Left renal pelvis (tissue), 4 donors: ENCODE measurements at regions not wholly inside any gene's neighbourhood (a gene's known extent, or its start where the extent isn't known, plus 50 kb on each side); places are given as distances from the start of the nearest gene placed in this dataset.
"Not testable (repeated sequence)": the region's sequence is repeated elsewhere in the genome, so short reads cannot be mapped to it uniquely, and the experiment has no call there.

Source experiments
- DNase-seq, 4 donors: peaks; one replicate each; pipeline ENCODE4 v3.0.0-alpha.2; 2013; ENCODE audit warnings: low read depth in 4 of 4, low spot score in 3 of 4

DNA sequence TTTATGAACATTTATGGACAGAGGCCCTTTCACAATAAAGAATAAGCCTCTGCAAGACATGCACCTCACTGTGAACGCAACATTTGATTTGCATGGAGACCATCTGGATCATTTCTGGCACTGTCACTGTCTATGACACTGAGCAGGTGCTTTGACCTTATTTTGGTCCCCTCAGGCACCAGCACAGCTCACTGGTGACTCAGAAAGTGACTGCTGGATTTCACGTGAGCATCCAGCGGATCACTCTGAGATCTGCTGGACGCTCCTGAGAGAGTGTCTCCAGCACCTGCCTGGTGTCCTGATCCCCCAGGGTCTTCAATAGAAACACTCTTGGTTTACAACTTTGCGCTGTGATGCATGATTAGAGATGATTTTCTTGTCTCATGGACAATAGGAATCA is 375.7 kb downstream of the TENT5A start:
- DNase-seq = no peak

DNA sequence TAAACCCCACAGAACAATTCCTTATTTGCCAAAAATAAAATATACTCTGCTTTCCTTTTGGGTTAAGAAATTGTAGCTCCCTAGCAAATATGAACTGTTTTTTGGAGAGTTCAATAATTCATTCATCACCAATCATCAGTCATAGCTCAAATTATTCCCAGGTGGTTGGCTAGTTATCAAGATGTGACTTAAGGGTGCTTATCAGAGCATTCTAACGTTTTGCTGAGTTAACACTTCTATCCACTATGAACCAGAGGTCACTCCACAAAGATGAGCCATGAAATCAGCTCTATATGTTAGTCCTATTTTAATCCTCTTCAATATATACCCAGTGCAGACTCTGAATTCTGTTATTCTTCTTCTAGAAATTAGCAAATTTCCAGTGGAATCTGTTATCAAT is 379.1 kb downstream of the TENT5A start:
- no peak for DNase-seq

DNA sequence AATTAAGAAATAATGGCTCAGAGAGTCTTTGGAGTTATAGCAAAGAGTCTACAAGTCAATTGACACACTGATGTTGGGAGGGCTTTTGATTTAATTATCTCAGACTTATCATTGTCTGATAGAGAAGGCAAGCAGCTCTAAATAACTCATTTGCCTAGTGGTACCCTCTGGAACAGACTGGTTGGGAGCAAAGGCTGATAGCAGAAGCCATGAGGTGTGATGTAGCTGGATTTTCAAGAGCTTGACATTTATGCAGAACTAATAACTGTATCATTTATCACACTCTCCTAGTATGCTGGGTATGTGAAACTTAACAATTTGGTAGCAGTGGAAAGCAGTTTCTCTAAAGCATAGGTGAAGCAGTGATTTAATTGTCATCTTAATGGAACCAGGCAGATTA is 380.6 kb downstream of the TENT5A start:
- no peak for DNase-seq

GRCh38 chr6:81366972-81367371 is 385.5 kb downstream of the TENT5A start:
- DNase-seq = no peak

DNA sequence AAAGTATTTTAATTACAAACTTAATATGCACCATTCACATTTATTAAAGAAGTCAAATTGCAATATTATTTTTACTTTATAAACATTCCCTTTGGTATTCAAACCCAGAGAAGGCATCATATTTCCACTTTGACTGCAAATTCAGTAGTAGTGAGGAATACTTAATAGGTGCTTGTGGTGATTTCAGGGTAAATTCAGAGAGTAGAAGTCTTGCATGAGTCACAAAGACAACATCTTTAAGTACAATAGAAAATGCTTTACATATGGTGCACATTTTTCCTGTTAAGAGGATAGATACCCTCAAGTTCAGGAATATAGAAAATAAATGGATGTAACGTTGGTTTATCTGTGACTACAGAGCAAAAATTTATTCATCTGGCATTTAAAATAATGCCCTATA is 390.2 kb downstream of the TENT5A start:
- DNase-seq = no peak

DNA sequence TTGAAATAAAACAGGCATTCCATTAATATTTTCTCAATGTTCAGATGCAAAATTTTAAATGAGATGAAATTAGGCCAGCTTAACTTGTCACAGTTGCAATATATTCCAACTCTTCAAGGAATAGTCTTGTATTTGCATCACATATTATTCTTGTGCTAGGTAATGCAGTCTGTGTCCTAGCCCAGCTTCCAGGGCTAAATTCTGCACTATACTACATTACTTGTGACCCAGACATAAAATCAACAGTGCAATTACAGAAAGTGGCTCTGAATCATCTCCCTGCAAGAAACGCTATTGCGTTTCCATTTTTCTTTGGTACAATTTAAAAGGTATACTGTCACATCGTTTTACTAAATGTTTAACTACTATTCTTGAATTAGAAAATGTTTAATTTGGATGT is 399.2 kb downstream of the TENT5A start:
- no peak for DNase-seq

DNA sequence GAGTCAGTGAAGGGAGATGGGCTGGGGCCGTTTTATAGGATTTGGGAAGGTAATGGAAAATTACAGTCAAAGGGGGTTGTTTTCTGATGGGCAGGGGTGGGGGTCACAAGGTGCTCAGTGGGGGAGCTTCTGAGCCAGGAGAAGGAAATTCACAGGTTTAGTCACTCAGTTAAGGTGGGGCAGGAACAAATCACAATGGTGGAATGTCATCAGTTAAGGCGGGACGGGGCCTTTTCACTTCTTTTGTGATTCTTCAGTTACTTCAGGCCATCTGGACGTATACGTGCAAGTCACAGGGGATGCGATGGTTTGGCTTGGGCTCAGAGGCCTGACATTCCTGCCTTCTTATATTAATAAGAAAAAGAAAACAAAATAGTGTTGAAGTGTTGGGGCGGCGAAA is 408.5 kb downstream of the TENT5A start:
- not testable (repeated sequence) for DNase-seq

DNA sequence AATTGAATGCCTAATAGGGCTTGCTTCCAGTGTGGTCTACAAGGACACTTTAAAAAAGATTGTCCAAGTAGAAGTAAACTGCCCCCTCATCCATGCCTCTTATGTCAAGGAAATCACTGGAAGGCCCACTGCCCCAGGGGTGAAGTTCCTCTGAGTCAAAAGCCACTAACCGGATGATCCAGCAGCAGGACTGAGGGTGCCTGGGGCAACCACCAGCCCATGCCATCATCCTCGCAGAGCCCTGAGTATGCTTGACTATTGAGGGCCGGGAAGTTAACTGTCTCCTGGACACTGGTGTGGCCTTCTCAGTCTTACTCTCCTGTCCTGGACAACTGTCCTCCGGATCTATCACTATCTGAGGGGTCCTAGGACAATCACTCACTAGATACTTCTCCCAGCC is 411.5 kb downstream of the TENT5A start:
- DNase-seq = no peak

DNA sequence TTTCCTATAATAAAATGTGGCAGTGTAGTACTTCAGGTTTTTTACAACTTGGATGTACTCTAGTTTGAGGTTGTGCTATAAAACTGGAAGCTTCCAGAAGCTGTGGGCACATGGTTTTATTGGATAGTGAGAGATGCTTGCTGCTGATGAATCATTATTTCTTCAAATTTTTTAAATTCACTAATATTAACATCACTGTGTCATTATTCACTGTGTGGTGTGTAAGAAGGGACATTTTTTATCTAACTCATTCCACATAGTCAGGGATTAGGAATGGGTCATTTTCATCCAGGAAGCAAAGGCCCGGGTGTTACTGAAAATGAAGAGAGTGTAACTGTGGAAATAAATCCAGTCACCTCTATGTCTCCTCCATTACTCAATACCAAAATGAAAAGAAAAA is 421.0 kb downstream of the TENT5A start:
- DNase-seq = no peak

DNA sequence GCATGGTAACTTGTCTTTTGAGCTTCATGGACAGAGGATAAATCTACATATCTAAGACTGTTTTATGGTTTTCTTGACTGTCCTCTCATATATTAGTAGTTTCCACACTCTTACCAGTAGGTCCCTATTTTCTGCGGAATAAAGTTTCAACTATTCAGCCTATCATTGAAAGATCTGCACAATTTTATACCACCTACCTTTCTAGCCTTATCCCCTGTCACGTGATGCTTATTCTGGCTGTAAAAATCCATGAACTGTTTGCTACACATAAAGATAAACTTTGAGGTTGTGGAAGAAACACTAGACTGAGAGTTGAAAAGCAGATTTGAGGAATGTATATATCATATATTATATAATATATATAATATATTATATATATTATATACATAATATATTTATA is 423.8 kb downstream of the TENT5A start:
- DNase-seq = no peak

- DNase-seq = no peak
Measured at GRCh38 chr6:81326881-81327561, 425.5 kb downstream of the TENT5A start.

GRCh38 chr6:81309811-81310210 is 442.7 kb downstream of the TENT5A start:
- no peak for DNase-seq

GRCh38 chr6:81308577-81309279 is 443.8 kb downstream of the TENT5A start:
- DNase-seq = no peak

- no peak for DNase-seq
Measured at GRCh38 chr6:81307651-81308214, 444.7 kb downstream of the TENT5A start.

- DNase-seq = no peak
Measured at GRCh38 chr6:81304466-81304865, 448.0 kb downstream of the TENT5A start.

DNA sequence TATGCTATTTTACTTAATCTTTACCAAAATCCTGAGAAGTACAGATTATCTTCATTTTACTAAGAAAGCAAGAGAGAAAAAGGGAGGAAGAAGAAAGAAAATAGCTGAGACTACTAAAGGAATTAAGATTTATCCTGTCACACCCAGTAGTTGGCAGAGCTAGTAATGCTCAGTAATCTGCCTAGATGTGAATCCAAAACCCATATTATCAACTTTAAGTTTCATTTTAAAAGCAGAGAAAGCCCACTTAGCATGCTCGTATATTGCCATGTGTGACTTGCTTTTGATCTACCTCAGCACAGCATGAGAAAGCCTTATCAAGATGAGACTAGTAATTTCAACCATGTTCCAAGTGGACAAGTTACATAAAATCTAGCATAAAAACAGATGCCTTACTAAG is 451.5 kb downstream of the TENT5A start:
- no peak for DNase-seq

- DNase-seq = no peak
Measured at GRCh38 chr6:81298751-81299150, 453.7 kb downstream of the TENT5A start.

- no peak for DNase-seq
Measured at GRCh38 chr6:81295310-81295709, 457.2 kb downstream of the TENT5A start.

DNA sequence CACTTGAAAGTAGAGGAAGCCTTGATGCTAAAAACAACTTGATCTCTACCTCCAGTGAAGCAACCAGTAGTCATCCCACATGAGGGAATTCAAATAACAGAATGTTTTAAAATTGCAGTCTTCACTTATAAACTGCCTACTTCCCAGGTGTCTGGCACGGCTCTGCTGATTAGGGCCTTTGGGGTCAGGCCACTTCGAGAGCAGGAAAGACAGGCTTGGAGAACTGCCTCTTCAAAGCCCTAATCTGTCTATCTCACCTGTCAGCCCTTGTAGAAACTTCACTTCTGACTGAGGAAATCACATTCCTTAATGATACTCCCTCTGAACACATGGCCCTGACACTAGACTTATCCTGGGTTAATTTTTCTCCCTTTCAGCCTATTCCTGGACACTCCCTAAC is 458.6 kb downstream of the TENT5A start:
- DNase-seq = no peak

GRCh38 chr6:81289229-81289628 is 463.3 kb downstream of the TENT5A start:
- DNase-seq = no peak

GRCh38 chr6:81265106-81265505 is 487.4 kb downstream of the TENT5A start:
- DNase-seq = no peak

- no peak for DNase-seq
Measured at GRCh38 chr6:81263531-81264168, 488.8 kb downstream of the TENT5A start.
